ENCODE measurements at regions not wholly inside any gene's neighbourhood (a gene's known extent, or its start where the extent isn't known, plus 50 kb on each side); places are given as distances from the start of the nearest gene placed in this dataset.

- DNase-seq: no peak
Measured at GRCh38 chr10:2980791-2981360, 86.5 kb upstream of the PFKP start.

GRCh38 chr10:2980116-2980515 lies 87.2 kb upstream of the PFKP start:
- no peak for DNase-seq

- DNase-seq: peak; percentile 56
Measured at GRCh38 chr10:2979306-2979705, 88.0 kb upstream of the PFKP start.

- DNase-seq: no peak
Measured at GRCh38 chr10:2978574-2979273, 88.6 kb upstream of the PFKP start.

- DNase-seq: peak; percentile 15
Measured at GRCh38 chr10:2978111-2978510, 89.2 kb upstream of the PFKP start.

GRCh38 chr10:2974503-2975207 lies 92.7 kb upstream of the PFKP start:
- no peak for DNase-seq

GRCh38 chr10:2974083-2974482 lies 93.3 kb upstream of the PFKP start:
- no peak for DNase-seq

GRCh38 chr10:2972810-2973209 lies 94.5 kb upstream of the PFKP start:
- no peak for DNase-seq

GRCh38 chr10:2972216-2972615 lies 95.1 kb upstream of the PFKP start:
- no peak for DNase-seq

- no peak for DNase-seq
Measured at GRCh38 chr10:2970190-2970823, 97.0 kb upstream of the PFKP start.

- DNase-seq: no peak
Measured at GRCh38 chr10:2968401-2969058, 98.8 kb upstream of the PFKP start.

- no peak for DNase-seq
Measured at GRCh38 chr10:2966134-2966533, 101.2 kb upstream of the PFKP start.

- DNase-seq: no peak
Measured at GRCh38 chr10:2964632-2965296, 102.6 kb upstream of the PFKP start.

GRCh38 chr10:2963889-2964631 lies 103.3 kb upstream of the PFKP start:
- DNase-seq: no peak

GRCh38 chr10:2962194-2962593 lies 105.2 kb upstream of the PFKP start:
- DNase-seq: no peak

GRCh38 chr10:2958659-2959058 lies 108.7 kb upstream of the PFKP start:
- DNase-seq: no peak

- DNase-seq: no peak
Measured at GRCh38 chr10:2957785-2958184, 109.6 kb upstream of the PFKP start.

GRCh38 chr10:2955064-2955463 lies 112.3 kb upstream of the PFKP start:
- DNase-seq: no peak

- no peak for DNase-seq
Measured at GRCh38 chr10:2953495-2953894, 113.9 kb upstream of the PFKP start.

- no peak for DNase-seq
Measured at GRCh38 chr10:2951235-2951835, 116.0 kb upstream of the PFKP start.

GRCh38 chr10:2950546-2950945 lies 116.8 kb upstream of the PFKP start:
- DNase-seq: no peak

- DNase-seq: no peak
Measured at GRCh38 chr10:2949948-2950354, 117.4 kb upstream of the PFKP start.

All from GF-D8 (cell line).